ENCODE measurements at regions not wholly inside any gene's neighbourhood (a gene's known extent, or its start where the extent isn't known, plus 50 kb on each side); places are given as distances from the start of the nearest gene placed in this dataset.
"Not testable (repeated sequence)": the region's sequence is repeated elsewhere in the genome, so short reads cannot be mapped to it uniquely, and the experiment has no call there.

DNA sequence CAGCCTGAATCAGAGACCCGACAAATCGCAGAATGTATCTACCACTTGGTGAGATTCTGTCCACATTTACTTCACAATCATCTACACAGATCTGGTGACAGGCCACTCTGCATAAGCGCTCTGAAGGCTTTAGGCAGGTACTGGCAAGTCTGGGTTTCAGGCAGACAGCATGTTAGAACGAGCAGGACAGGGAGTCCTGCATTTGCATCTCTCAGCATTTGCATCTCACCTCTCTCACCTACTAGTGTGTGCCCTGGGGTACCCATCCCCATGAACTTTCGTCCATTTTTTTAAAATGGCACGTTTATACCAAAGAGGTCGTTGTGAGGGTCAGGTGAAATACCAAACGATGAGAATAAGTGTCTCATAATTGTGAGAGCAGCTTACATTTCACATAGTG lies 108.2 kb downstream of the SPATA31A1 start:
- intact Hi-C loops (cut with DNase I); DNase-seq (ENCODE audit: low spot score in 2 of 2); H3K36me3 ChIP-seq; H3K27ac ChIP-seq; H3K4me1 ChIP-seq; H3K9me3 ChIP-seq; H3K27me3 ChIP-seq: not testable (repeated sequence)
- H3K4me3 ChIP-seq = peak overlapping the region; percentile 57 to 68

DNA sequence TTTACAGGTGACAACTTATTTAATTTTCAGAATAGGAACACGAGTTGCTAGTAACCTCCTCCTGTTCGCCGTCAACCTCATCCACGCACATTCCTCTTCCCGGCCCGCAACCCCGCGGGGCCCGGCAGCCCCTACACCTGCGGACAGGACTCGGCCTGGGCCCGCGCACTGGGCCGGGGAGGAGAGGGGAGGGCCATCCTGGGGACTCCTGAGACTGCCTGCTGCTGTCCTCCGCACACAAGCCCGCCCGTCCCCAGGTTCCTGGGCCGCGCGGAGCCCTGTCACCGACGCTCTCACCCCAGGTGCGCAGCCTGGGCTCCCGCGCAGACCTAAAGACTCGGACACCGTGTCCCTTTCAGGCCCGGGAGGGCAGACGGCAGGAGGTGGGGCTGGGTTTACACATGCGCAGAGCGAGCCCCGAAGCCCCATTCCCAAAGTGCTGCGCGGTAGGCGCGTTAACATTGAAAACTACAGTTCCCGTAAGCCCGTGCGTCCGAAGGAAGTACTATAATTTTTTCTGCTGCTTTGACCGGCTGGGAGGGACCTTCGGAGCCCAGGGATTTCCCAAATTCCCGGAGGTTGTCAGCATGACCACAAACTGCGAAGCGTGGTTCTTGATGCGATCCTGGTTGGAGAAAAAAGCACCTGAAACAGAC lies 108.8 kb downstream of the SPATA31A1 start:
- peak overlapping the region; percentile 57 to 68 for H3K4me3 ChIP-seq
- peak; percentile 39 to 90 for DNase-seq (ENCODE audit: low spot score in 2 of 2)
- H3K36me3 ChIP-seq; H3K9me3 ChIP-seq; H3K27me3 ChIP-seq; H3K4me1 ChIP-seq; intact Hi-C loops (cut with DNase I): not testable (repeated sequence)
- H3K27ac ChIP-seq = peak overlapping the region in 1 of 2 donors; percentile 10

DNA sequence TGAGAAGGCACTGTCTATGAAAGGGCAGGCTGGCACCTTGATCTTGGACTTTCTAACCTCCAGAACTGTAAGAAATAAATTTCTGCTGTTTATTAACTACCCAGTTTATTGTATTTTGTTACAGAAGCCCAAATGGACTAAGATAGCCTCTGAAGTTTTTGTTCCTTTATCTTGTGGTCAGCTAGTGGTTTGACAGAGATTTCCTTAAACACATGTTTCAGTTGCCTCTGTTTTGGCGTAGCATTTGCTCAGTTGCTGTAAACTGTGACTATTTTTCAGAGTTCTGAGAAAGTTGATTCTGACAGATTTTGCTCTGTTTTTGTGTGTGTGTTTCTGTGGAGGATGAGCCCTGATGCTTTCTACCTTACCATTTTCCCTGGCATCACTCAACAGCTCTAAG lies 119.0 kb downstream of the SPATA31A1 start:
- not testable (repeated sequence) for H3K4me1 ChIP-seq

DNA sequence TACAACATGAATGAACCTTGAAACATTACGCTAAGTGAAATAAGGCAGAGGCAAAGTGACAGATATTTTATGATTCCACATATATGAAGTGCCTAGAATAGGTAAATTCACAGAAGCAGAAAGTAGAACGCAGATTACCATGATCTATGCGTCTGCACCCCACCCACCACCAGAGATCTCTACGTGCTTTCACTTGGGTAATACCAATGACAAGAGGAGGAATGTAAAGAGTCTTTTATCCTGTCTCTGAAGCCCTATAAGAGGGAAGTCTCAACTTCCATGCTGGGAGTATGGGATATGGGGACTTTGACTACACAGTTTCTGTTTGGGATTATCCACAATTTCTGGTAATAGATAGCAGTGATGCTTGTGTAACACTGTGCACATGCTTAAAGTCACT lies 127.6 kb downstream of the SPATA31A1 start:
- H3K27ac ChIP-seq; H3K36me3 ChIP-seq; DNase-seq (ENCODE audit: low spot score in 2 of 2); H3K4me3 ChIP-seq; intact Hi-C loops (cut with DNase I); H3K27me3 ChIP-seq; H3K4me1 ChIP-seq; H3K9me3 ChIP-seq: not testable (repeated sequence)

More for the DNA sequence above, 119.0 kb downstream of the SPATA31A1 start:
- H3K27me3 ChIP-seq; H3K27ac ChIP-seq; H3K9me3 ChIP-seq; H3K4me3 ChIP-seq; DNase-seq (ENCODE audit: low spot score in 2 of 2); H3K36me3 ChIP-seq; intact Hi-C loops (cut with DNase I): not testable (repeated sequence)

DNA sequence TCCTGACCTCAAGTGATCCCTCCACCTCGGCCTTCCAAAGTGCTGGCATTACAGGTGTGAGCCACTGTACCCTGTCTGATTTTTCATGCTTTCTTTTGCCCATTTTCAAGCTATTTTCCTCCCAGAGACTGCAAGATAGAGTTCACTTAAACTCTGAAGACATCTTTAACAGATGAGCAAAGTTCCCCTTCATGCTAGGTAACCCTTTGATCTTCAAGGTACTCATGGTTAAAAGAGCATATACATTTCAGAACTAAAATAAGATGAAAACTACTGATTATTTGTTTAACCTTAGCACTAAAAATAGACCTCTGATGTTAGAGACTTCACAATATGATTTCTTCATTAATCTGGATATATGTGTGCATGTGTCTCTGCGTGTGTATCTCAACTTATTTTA lies 128.4 kb downstream of the SPATA31A1 start:
- intact Hi-C loops (cut with DNase I); H3K27ac ChIP-seq; H3K27me3 ChIP-seq; H3K9me3 ChIP-seq; H3K4me3 ChIP-seq; H3K4me1 ChIP-seq; DNase-seq (ENCODE audit: low spot score in 2 of 2); H3K36me3 ChIP-seq: not testable (repeated sequence)

DNA sequence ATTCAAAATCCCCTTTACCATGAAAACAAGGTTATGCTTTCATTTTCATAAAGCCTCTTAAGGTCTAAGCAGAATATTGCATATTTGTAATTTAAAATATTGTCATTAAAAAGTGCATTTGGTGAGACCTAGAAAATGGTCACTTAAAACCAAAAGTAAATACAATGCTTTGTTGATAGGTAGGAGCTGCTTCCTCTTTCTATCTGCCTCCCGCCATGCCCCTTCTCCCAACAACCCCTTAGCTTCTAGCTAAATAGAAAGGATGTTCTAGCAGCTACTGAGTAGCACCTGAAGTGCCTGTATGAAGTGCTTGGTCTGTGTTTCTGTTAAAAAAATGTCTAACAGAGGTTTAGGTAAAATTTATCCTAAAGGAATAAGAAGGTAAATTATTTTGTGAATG lies 128.8 kb downstream of the SPATA31A1 start:
- H3K27me3 ChIP-seq; DNase-seq (ENCODE audit: low spot score in 2 of 2); intact Hi-C loops (cut with DNase I); H3K9me3 ChIP-seq; H3K4me1 ChIP-seq; H3K27ac ChIP-seq; H3K4me3 ChIP-seq; H3K36me3 ChIP-seq: not testable (repeated sequence)

DNA sequence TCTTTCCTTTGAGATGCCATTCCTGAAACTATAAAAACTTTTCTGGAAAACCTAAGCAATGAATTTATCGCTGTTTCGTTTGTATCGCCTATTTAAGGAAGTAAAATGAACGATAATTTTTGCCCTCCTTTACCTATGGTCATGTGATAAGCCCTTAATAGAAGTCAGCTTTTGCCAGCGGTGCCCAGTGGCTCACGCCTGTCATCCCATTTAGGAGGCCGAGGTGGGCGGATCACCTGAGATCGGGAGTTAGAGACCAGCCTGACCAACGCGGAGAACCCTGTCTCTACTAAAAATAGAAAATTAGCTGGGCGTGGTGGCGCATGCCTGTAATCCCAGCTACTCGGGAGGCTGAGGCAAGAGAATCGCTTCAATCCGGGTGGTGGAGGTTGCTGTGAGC lies 132.0 kb downstream of the SPATA31A1 start:
- H3K27me3 ChIP-seq; intact Hi-C loops (cut with DNase I); DNase-seq (ENCODE audit: low spot score in 2 of 2); H3K27ac ChIP-seq; H3K4me3 ChIP-seq; H3K36me3 ChIP-seq; H3K4me1 ChIP-seq; H3K9me3 ChIP-seq: not testable (repeated sequence)

DNA sequence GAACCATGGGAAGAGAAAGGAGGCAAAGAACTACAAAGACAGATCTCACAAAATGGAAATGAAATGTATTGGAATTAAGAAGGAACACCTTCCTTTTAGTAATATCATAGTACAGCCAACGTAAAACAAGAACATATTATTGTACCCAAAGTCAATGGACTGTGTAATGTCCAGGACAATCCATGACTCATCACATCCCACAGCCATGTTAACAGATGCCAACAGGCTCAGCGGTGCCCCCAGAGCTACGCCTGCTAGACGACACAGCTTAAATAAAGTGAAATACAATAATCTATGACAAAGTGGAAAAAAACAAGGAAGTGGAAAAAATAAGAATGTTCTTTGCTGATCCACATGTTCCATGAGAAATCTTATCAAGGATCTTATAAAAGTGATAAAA lies 140.8 kb downstream of the SPATA31A1 start:
- H3K27ac ChIP-seq; H3K27me3 ChIP-seq; H3K4me3 ChIP-seq; H3K9me3 ChIP-seq; H3K4me1 ChIP-seq; intact Hi-C loops (cut with DNase I); H3K36me3 ChIP-seq; DNase-seq (ENCODE audit: low spot score in 2 of 2): not testable (repeated sequence)

DNA sequence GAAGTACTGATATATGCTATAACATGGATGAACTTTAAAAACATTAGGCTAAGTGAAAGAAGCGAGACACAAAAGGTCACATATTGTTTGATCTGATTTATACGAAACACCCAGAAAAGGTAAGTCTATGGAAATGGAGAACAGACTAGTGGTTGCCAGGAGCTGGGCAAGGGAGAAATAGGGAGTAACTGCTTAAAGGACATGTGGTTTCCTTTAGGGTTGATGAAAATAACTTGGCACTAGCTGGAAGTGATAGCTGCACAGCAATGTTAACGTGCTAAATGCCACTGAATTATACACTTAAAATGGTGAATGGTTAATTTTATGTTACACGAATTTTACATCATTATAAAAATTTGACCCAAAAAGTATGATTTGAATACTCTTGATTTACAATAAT lies 147.7 kb downstream of the SPATA31A1 start:
- H3K4me1 ChIP-seq; H3K4me3 ChIP-seq; H3K27ac ChIP-seq; intact Hi-C loops (cut with DNase I); H3K27me3 ChIP-seq; H3K9me3 ChIP-seq; DNase-seq (ENCODE audit: low spot score in 2 of 2); H3K36me3 ChIP-seq: not testable (repeated sequence)

DNA sequence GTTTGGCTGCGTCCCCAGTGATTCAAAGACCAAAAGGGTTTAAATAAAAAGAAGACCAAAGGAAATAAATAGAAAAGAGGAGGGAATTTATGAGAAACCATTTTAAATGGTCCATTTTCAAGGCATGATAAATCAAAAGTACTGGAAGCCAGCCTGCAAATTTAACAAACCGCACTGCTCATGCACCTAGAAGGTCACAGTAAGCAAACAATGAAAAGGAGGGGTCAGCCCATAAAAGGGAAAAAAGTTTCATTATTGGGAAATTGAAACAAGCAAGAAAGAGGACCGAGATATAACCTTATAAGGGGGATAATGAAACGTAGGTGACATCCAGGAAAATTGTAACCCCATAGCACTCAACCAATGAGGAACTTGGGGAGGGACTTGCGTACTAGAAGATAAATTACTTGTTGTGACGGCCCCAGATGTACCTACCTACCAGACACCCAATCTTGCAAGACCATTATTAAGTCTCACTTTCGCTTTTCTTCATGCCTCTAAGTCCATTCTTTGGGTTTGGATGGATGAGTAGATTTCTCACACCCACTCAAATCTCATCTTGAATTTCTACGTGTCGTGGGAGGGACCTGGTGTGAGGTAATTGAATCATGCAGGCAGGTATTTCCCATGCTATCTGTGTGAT lies 172.0 kb downstream of the SPATA31A1 start:
- DNase-seq (ENCODE audit: low spot score in 2 of 2); H3K27ac ChIP-seq; intact Hi-C loops (cut with DNase I): not testable (repeated sequence)

DNA sequence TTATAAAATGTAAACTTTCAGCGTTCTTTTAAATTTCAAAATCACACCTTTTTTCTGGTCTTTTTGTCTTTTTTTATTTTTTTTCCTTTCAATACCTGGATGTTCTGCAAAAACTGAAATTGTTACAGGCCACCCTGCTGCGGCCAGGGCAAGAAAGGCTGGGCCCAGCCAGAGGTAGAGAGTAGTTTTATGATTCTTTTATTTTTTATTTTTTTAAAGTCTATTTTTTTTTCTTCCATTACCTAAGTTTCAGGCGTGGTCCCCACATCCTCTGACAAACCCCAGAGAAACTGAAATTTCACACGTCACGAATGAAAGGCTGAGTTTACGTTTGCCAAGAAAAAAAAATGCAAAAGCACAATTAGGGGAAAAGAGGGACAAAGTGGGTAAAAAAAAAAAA lies 177.1 kb downstream of the SPATA31A1 start:
- H3K4me3 ChIP-seq; H3K27me3 ChIP-seq; H3K4me1 ChIP-seq; intact Hi-C loops (cut with DNase I); H3K27ac ChIP-seq; H3K9me3 ChIP-seq; H3K36me3 ChIP-seq; DNase-seq (ENCODE audit: low spot score in 2 of 2): not testable (repeated sequence)

More for the DNA sequence above, 172.0 kb downstream of the SPATA31A1 start:
- not testable (repeated sequence) for H3K4me1 ChIP-seq, H3K9me3 ChIP-seq, H3K4me3 ChIP-seq, H3K36me3 ChIP-seq, H3K27me3 ChIP-seq

DNA sequence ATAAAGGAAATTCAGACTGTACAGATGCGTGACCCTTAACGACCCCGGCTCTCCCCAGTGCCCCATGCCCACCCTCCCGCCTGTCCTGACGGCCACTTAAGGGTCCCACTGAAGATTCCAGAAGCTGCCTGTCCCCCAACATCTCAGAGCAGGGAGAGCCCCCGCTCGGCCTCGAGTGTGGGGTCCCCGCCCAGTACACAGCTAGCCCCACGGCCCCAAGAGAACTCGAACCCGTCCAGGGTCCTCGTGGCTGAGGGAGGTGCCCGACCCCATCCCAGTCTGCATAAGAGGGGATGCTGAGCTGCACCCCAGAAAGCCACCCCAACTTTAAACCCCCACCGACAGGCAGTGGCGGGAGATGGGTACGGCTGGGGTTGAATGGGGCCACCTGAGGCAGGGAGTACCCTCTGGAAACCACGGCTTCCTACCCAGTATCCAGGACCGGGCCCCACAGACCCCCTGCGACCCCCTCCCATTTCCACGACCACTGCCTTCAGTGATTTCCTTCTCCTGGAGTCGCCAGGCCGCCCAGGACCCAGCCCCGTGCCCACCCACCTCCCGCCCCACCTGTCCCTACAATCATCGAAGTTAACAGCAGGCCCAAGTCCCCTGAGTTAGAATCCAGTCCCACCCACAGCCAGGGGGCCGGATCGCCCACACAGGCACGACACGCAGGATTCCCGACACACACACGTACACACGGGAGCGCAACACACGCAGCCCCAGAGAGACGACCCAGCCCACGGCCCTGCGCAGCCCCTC lies 177.7 kb downstream of the SPATA31A1 start:
- H3K27me3 ChIP-seq; H3K36me3 ChIP-seq; H3K9me3 ChIP-seq; DNase-seq (ENCODE audit: low spot score in 2 of 2); H3K4me1 ChIP-seq; H3K27ac ChIP-seq; intact Hi-C loops (cut with DNase I); H3K4me3 ChIP-seq: not testable (repeated sequence)

DNA sequence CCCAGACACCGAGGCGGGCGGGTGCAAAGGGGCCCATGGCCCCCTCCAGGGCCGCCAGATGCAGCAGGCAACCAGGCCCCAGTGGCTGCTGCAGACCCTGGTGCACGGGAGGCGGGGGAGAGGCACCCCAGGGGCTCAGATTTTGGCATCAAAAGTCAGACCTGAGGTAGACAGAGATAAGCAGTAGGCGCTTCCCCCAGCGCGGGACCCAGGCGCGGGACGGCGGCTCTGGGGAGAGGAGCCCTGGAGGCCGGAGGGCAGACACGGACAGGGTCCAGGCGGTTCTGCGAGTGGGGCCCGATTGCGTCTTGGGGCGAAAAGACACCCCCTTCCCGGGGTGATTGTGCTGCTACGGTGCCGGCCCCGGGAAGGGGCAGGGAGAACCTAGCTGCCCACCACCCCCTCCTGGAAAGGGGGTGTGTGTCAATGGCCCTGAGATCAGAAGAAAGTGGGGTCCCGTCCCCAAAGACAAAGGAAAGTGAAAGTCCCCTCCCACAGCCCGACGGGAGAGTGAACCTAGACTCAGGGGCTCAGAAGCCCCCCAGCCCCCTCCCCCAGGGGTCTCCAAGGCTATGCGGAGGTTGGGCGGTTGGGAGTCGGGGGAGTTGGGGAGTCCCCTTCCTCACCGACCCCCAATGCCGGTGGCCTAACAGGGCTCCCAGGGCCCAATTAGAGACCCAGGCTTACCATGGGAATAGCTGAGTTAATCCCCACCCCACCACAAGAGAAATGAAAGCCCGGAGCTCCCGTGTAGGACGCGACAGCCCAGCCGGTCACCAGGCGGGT lies 178.5 kb downstream of the SPATA31A1 start:
- H3K9me3 ChIP-seq; H3K27me3 ChIP-seq; H3K4me3 ChIP-seq; DNase-seq (ENCODE audit: low spot score in 2 of 2); intact Hi-C loops (cut with DNase I); H3K4me1 ChIP-seq; H3K36me3 ChIP-seq; H3K27ac ChIP-seq: not testable (repeated sequence)

DNA sequence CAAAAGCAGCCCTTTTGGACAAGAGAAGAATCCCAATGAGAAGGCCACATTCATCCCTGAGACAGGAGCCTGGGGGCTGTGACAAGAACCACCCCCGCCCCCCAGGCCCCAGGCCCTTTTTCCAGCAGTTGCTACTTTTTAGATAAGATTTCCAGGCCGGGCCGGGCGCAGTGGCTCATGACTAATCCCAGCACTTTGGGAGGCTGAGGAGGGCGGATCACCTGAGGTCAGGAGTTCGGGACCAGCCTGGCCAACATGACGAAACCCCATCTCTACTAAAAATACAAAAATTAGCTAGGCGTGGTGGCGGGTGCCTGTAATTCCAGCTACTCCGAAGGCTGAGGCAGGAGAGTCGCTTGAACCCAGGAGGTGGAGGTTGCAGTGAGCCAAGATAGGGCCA lies 179.4 kb downstream of the SPATA31A1 start:
- DNase-seq (ENCODE audit: low spot score in 2 of 2); intact Hi-C loops (cut with DNase I); H3K27ac ChIP-seq; H3K27me3 ChIP-seq; H3K9me3 ChIP-seq; H3K4me1 ChIP-seq; H3K36me3 ChIP-seq; H3K4me3 ChIP-seq: not testable (repeated sequence)

Data from ascending aorta (tissue), 2 donors.